ENCODE measurements at regions not wholly inside any gene's neighbourhood (a gene's known extent, or its start where the extent isn't known, plus 50 kb on each side); places are given as distances from the start of the nearest gene placed in this dataset.

GRCh38 chr5:125835293-125836172 lies 587.7 kb upstream of the GRAMD2B start:
- no peak overlapping the region for H3K27ac ChIP-seq (ENCODE audit: insufficient read depth, low read depth, low read length)
- no peaks in the 10 kb centered on the region for H3K9me1 ChIP-seq (replicated peaks; ENCODE audit: control insufficient read depth, extremely low read depth, insufficient read depth, low read length)
- intact Hi-C loops (cut with micrococcal nuclease) (loop anchor here (2.0 to 5.0 kb wide), 5 partner anchors 283 to 1185 kb away; partner anchors contain the start of gene ZNF608), dilution Hi-C loops (cut with MboI; ENCODE audit: extremely low pct_ligation_motif_present, low sequenced_read_pairs) (no loop called here)
- no peaks in the 10 kb centered on the region for H4K20me1 ChIP-seq (replicated peaks; ENCODE audit: control insufficient read depth, extremely low read depth, insufficient read depth, low read length)
- no peak overlapping the region for H2AFZ ChIP-seq (ENCODE audit: low read depth, low read length)
- no peaks in the 10 kb centered on the region for H3K9me3 ChIP-seq (replicated peaks; ENCODE audit: control insufficient read depth, insufficient read depth, low read length)
- TF ChIP-seq FOS (IDR thresholded peaks at IDR 0.05; ENCODE audit: borderline replicate concordance, insufficient read depth, low read length), result no peak
- TF ChIP-seq, protein P1, sequence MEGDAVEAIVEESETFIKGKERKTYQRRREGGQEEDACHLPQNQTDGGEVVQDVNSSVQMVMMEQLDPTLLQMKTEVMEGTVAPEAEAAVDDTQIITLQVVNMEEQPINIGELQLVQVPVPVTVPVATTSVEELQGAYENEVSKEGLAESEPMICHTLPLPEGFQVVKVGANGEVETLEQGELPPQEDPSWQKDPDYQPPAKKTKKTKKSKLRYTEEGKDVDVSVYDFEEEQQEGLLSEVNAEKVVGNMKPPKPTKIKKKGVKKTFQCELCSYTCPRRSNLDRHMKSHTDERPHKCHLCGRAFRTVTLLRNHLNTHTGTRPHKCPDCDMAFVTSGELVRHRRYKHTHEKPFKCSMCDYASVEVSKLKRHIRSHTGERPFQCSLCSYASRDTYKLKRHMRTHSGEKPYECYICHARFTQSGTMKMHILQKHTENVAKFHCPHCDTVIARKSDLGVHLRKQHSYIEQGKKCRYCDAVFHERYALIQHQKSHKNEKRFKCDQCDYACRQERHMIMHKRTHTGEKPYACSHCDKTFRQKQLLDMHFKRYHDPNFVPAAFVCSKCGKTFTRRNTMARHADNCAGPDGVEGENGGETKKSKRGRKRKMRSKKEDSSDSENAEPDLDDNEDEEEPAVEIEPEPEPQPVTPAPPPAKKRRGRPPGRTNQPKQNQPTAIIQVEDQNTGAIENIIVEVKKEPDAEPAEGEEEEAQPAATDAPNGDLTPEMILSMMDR (IDR thresholded peaks at IDR 0.05; ENCODE audit: extremely low read depth in 1 of 2, insufficient read depth in 1 of 2, low read depth in 1 of 2, low read length in 2 of 2), result peak; percentile 60 to 73
- TF ChIP-seq MYC (IDR thresholded peaks at IDR 0.05; ENCODE audit: low read depth, low read length), result no peak
- TF ChIP-seq MAX (IDR thresholded peaks at IDR 0.05; ENCODE audit: insufficient read depth, insufficient read length), result no peak
- no peak for TF ChIP-seq EZH2 (IDR thresholded peaks at IDR 0.05; ENCODE audit: borderline replicate concordance, low read depth, low read length, severe bottlenecking)
- no peak for TF ChIP-seq GATA2 (IDR thresholded peaks at IDR 0.05; ENCODE audit: insufficient read depth, insufficient read length, low read depth, low read length)
- no peak for TF ChIP-seq JUN (IDR thresholded peaks at IDR 0.05; ENCODE audit: borderline replicate concordance, insufficient read depth, insufficient read length, low read depth)
- no peak for TF ChIP-seq POLR2AphosphoS5 (IDR thresholded peaks at IDR 0.05; ENCODE audit: insufficient read depth, low read depth, low read length)
- DNase-seq (ENCODE audit: low read depth, low spot score) (peak; percentile 68), FAIRE-seq (peak; percentile 81)
- no peak overlapping the region for H3K4me3 ChIP-seq (replicated peaks in 1 of 3; ENCODE audit: insufficient read depth in 1 of 3, low read depth in 1 of 3, low read length in 3 of 3)
- no peak overlapping the region for H3K9ac ChIP-seq (replicated peaks; ENCODE audit: extremely low read depth, insufficient read depth, low read length)
- H3K4me2 ChIP-seq (ENCODE audit: insufficient read depth, low read length), result no peak overlapping the region
- H3K79me2 ChIP-seq (ENCODE audit: control insufficient read depth, insufficient read depth, low read length), result no peaks in the 10 kb centered on the region
- ChIA-PET POLR2A (interaction anchor here (0.7 kb wide), 2 partner anchors 177 to 1199 kb away, joined by 3 read pairs; no protein-coding TSS in a partner anchor), CTCF (interaction anchor here (0.6 to 1.8 kb wide), 31 partner anchors 11 to 1967 kb away, joined by 3 to 11 read pairs (median 4); partner anchors contain the start of gene ZNF608)
- no peaks in the 10 kb centered on the region for H3K36me3 ChIP-seq (ENCODE audit: control insufficient read depth in 2 of 2, extremely low read depth in 1 of 2, insufficient read depth in 2 of 2, low read length in 2 of 2)
- H3K4me1 ChIP-seq (ENCODE audit: control insufficient read depth, extremely low read depth, insufficient read depth, low read length), result no peaks in the 10 kb centered on the region
- BruUV-seq (replicated peaks), result no TSS peak
- H3K27me3 ChIP-seq (ENCODE audit: control insufficient read depth in 2 of 2, insufficient read depth in 2 of 2, low read length in 2 of 2), result no peaks in the 10 kb centered on the region

Data from endothelial cell of umbilical vein (primary cell).